ENCODE measurements at regions not wholly inside any gene's neighbourhood (a gene's known extent, or its start where the extent isn't known, plus 50 kb on each side); places are given as distances from the start of the nearest gene placed in this dataset.

DNA sequence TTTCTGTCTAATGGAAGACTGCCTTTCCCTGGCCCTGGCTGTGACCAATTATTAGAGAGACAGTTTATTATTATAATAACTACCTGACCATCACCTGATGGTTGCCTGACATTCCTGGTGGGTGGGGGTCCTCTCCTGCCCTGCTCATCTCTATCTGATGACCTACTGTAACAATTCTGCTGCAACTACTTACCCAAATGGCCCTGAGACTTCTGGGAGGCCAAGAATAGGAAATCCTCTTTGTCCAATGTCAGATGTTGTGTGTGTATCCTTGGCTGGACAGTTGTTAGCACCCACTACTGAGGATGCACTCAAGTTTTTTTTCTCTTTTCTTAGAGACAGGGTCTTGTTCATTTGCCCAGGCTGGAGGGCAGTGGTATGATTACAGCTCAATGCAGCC, 110.3 kb downstream of the DDX1 start:
- no peak for DNase-seq

DNA sequence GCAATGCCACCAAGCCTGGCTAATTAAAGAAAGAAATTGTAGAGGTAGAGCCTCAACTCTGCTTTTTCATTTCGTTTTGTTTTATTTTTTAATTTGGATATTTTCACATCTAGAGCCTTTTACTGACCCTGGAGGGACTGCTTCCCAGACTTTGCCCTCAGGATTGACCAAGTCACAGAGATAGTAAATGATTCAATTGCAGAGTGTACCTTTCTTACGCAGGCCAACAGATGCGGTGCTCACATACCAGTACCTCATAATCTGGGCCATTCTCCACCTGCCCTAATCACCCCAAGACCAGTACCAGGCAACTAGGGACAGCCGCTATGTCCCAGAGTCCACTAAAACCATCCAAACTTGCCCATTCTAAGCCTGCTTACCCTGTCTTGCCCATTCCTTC, 110.8 kb downstream of the DDX1 start:
- no peak for DNase-seq

DNA sequence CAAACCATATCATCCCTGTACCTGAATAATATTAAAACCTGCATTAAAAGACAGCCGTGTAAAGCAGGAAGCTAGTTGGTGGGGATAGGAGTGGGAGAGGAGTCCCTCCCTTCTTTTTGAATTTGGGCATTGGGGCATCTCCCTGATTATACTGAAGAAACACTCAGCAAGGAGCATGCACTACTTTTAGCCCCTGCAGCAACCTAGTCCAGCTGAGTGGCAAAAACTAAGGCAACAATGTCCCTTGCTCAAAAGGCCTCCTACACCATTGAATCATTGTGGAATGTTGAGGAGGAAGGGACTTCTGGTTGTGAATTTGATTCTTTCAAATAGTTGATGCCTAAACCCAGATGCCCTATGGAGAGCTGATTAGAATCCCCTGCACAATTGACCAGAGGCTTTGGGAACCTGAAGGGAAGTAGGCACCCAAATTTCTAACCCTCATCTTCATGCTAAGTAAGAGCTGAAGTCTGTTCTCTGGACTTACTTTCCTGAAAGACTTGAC, 111.7 kb downstream of the DDX1 start:
- no peak for DNase-seq

DNA sequence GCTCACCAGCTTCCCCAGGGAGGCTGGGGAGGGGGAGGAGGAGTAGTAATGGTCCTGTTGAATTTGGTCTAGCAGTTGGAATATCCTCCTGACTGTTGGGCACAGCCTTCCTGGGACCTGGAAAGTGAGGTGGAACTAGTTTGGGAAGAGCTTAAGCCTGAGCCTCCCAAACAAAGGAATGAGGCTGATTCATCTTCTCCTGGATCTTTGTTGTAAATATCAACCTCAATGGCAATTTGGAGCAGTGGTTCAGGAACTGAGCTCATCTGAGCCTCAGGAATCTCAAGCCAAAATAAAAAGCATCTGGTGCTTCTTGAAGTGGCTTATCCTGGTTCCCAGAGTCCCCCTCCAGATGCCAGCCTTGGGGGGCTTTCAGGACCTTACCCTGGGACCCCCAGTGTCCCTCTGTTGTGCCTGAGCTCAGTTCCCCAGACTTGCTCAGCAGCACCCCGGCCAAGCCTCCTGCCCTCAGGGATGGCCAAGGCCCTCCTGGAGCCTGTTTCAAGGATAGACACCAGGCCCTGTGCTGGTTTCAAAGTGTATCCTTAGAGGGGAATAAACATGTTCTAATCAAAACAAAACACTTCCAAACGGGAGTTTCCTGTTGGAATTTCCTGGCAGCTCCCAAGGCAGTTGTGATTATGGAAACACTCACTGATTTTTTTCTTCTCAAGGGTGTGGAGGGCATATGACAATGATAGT, 112.6 kb downstream of the DDX1 start:
- DNase-seq: no peak

DNA sequence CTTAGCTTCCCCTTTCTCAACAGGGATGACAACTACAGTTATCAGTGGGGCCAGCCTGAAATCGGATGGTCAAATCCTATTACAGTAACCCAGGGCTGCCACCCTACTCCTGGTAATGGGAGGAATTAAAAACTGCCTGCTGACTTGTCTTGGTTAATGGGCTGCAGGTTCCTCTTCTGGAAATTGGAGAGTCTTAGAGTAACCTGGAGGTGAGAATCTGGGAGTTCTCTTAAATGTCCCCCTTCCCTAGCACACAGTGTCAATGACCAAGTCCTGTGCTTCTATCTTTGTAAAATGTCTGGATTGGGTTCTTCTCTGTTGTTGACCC, 113.1 kb downstream of the DDX1 start:
- DNase-seq: no peak

DNA sequence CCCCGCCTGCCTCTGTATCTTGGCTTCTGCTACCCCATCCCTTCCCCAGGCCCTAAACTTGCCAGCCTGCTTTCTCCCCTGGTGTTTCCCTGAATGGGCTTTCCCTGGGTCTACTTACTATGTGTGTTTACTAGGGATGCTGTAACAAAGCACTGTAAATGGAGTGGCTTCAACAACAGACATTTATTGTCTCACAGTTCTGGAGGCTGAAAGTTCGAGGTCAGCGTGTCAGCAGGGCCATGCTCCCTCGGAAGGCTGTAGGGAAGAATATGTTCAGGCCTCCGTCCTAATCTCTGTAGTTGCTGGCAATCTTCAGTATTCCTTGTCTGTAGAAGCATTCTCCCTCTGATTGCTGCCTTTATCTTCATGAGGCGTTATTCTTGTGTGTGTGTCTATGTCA, 113.6 kb downstream of the DDX1 start:
- no peak for DNase-seq

DNA sequence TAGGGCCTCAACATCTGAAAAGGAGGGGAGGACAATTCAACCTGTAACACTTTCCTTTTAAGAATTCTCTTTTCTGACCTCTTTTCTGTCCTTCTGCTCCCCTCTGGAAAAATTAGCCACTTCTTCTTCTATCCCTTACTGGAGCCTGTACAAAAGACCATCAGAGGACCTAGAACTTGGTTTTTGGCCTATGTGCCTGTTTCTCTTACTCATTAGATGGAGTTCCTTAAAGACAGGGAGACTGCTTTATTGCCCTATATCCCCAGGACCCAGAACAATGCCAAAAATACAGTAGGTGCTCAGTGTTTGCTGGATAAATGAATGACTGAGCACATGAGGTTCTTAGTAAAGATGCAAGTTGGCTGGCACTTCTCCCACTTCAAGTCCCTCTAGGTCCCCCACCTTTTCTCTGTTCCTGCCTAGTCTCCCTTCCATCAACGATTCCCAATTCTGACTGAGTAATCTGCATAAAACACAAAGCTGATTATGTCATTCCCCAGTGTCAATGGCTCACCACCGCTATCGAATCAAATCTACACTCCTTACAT, 114.2 kb downstream of the DDX1 start:
- no peak for DNase-seq

DNA sequence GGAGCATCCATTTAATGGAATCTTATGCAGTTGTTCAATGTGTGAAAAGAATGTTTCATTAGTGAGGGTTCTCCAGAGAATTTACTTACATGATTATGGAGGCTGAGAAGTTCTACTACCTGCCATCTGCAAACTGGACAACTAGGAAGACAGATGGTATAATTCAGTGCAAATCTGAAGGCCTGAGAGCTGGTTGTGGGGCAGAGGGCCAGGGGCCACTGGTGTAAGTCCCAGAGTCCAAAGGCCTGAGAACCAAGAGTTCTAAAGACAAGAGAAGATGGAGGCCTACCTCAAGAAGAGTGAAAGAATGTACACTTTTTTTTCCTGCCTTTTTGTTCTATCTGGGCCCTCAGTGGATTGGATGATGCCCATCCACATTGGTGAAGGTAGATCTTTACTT, 114.8 kb downstream of the DDX1 start:
- DNase-seq: no peak

DNA sequence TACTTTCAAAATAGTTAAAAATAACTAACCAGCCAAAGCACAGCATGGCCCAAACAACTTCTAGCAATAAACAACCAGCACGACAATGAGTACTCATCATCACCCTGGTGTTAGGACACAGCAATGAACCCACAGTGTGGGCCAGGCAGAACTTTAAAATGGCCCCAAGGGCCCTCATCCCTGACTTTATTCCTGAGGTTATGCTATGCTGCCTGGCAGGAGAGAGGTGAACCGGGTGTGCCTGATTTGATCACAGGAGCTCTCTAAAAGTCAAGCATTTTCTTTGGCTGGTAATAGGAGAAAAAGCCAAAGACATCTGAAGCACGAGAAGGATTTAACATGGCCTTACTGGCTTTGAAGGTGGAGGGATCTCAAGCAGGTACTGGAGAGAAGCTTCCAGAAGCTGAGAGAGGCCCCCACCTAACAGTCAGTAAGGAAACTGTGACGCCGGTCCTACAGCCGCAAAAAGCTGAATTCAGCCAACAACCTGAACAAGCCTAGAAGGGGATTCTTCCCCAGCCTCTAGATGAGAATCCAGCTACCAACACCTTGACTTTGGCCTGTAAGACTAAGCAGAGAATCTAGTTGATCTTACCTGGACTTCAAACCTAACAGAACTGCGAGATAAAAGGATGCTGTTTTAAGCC, 115.4 kb downstream of the DDX1 start:
- no peak for DNase-seq

DNA sequence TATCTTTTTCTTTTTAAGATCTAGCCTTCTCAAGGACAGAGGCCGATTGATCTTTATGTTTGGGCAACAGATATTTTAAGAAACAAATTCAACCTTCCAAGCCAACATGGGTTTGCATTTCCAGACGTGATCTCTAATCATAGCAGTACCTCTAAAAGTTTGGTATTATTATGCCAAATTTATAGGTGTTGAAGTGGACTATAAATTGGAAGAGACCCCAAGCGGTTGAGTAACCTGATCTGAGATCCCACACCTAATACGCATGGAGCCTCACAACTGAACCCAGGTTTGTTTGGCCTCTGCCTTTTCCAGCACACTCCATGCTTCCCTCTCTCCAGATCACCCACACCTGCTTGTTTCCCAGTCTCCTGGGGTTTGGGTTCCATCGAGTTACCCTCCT, 116.5 kb downstream of the DDX1 start:
- no peak for DNase-seq

DNA sequence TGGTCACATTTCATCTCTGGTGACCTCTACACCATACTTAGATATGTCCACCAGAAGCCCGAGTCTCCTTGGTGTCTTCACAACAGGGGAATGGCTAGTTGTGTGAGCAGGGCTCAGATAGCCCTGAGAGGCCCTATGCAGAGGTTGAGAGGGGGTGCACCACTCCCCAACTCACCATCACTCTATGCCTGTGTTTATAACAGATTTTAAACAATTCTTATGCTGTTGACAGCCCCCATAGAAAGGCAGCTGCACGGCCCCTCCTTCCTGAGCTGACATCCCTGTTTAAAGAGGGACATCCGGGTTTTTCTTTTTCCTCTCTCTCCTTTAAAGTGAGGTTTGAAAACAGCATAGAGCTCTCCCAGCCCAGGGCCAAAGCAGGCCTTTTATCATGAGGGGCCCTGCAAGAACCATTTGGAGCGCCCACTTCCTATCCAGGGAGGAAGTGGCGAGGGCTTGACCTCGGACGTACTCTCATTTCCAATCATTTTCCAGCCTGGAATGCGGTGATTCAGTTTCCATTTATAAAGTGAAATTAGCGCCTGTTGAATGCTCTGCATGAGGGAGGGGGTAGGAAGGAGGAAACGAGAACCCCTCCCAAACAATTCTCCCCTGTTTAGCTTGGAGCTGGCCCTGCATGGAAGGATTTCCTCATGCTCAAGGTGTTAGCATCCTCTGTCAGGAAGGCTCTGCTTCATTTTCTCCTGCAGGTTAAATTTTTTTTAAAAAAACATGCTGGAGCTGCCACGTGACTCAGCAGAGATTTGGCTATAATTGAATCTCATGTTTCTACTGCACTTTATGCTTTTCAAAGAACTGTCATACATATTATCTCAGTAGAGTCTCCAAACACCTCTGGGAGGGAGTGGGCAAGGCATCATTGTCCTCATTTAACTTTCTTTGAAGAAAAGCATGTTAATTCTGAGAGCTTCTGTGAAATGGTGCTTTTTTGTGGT, 117.5 kb downstream of the DDX1 start:
- no peak for DNase-seq

DNA sequence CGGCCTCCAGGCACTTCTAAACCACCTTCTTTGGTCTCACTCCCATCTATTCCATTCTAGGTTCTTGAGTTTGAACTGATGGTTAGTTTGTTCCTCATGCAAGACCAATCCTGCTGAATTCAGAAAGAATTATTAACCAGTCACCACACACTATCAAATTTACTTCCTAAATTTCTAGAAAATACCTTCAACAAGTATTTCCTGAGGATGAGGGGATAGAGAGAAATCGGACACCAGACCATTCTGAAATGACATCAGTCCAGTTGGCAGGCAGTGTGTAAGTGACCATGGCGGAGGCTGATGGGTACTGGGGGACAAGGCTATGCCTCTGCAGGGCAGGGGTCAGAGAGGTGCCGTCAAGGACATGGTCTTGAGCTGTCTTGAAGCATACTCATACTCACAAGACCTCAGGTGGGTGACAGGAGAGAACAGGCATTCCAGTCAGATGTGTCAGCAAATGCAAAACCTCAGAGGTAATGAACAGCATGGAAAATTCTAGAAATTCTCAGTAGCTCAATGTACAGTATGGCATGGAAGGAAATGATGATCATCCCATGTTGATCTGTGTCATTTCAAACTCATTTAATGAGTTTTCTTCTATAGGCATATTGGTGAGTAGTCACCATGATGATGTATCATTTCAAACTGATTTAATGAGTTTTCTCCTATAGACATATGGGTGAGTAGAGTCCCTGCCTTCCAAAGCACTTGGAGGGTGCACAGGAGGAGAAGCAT, 119.6 kb downstream of the DDX1 start:
- no peak for DNase-seq

DNA sequence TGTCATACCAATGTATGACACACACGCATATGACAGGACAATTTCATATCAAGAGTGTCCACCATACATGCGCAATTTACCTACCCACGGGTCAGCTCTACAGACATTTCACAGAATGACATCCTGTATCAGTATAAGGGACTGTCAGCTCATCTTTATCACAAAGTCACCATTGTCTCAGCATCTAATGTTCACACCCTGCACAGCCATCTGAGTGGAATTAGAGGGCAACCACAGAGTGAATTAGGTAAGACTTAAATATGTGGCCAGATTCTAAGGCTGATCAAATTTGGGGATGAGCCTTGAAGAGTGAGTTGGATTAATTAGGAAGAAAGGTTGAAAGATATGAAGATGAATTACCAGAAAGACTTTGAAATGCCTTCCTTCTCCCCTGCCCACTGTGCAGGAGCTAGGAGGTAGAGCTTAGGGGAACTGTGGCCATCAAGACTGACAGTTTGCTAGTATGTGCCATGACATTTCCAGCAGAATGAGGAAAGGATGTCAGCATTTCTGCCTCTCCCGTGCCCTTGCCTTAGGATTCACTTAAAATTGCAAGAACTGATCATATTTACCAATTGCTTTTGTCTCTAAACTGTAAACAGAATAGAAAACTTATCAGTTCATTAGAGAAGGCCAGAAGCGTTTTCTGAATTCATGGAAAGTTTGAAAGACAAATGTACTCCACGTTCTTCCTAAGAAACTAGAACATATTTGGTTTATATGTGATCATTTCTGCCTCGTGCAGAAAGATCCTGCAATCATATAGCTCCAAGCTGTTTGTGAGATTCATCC, 121.1 kb downstream of the DDX1 start:
- no peak for DNase-seq

DNA sequence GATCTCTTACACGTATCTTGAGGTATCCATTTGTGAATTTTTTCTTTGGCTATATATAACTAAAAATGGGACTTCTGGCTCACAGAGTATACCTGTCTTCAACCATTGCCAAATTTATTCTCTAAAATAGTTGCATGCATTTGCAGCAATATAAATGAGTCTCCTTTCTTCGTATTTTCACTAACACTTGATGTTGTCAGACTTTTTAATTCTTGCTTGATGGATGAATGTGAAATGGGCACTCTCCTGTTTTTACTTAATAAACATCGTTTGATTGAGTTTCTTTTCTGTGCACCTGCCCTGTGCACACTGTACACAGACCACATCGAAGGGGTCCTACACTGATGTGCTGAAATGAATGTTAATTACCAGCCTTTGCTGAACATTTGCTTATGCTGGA, 121.8 kb downstream of the DDX1 start:
- no peak for DNase-seq

DNA sequence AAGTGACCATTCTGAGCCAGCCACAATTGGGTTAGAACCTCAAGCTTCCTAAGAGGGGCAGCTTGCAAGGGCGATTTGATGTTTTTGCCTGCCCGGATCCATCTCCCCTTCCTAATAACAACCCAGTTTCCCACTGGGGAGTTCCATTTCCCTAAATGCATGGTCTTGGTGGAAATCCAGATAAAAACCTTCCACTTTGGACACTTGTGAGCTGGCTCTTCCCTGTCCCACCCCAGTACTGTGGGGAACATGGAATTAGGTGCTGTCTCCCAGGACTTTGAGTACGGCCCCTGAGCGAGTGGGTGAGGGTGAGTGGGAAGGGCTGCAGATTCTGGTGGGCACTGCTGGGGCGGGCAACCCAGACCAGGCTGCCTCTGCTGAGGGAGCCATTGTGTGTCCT, 122.3 kb downstream of the DDX1 start:
- DNase-seq: no peak

DNA sequence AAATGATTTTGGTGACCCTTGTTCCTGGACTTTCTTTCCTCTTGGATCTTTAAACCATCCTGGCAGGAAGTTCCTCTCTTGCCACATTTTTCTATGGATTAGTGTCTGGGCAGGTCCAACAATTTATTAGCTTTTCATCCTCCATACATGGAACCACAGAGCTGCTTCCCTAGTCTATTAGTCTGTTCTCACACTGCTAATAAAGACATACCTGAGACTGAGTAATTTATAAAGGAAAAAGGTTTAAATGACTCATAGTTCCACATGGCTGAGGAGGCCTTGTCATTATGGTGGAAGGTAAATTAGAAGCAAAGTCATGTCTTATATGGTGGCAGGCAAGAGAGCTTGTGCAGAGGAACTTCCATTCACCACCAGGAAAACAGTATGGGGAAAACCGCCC, 122.9 kb downstream of the DDX1 start:
- no peak for DNase-seq

DNA sequence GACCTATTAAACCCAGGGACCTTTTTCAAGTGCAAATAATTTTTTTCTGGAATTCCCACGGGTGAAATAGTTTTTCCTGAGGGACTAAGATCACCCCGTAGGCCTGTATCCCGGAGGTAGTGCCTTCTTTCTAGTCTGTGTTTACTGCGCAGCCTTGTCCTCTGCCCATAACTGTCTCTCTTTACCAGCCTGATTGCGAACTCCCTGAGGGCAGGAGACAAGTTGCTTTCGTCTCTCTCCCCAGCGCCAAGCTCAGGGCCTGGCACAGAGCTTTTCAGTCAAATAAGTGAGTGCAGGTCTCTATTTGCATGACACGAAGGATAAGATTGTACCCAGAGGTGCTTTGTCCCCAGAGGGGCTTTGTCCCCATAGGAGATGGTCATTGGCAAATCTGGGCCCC, 123.9 kb downstream of the DDX1 start:
- no peak for DNase-seq

DNA sequence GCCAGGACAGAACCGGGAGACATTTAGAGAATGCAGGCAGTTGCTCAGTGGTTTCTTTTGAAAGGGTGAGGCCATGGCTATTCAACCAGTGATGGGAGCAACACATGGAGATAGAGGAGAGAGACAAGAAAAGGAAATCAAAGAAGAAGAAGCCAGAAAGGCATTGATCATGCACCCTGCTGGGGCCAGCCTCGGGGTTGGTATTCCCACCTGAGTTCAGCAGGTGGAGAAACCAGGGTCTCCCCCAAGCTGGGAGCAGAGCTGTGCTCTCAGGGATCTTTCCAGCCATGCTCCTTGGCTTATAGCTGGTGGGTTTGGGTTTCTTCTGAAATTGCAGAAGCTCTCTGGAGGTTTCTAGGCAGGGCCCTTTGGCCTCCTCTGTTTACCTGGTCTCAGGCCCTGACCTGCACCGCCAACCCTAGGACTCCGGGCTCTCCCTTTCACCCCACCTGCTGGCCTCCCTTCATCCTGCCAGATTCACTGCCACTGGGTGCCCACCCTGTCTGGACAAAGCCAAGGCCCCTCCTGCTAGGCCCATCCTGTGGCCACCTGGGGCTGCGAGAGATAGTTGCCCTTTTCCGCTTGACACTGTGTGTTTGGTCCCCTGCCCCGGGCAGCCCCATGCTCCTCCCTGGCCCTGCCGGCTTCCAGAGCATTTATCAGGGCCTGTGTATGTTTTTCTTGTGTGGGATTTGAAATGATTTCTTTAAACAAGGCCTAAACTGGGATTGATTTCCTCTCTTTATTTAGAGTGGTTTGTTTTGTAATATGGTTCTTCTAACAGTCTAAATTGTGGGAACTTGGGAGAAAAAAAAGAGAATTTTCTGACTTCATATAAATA, 126.7 kb downstream of the DDX1 start:
- no peak for DNase-seq

DNA sequence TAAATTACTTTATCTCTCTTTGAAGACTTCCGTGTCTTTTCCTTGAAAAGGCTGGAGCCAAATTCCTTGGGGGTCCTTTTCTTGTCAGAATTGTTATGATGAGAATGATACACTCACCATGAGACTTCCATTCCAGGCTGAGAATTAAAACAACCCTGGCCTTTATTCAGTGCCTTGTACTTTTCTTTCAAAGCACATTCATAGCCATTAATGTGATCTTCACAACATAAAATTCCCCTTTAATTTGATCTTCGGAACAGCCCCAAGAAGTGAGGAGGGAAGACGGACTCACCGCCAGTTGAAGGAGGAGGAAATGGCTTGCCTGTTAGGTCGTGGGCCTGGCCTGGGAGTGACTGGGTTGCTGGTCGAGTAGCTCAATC, 127.3 kb downstream of the DDX1 start:
- no peak for DNase-seq

DNA sequence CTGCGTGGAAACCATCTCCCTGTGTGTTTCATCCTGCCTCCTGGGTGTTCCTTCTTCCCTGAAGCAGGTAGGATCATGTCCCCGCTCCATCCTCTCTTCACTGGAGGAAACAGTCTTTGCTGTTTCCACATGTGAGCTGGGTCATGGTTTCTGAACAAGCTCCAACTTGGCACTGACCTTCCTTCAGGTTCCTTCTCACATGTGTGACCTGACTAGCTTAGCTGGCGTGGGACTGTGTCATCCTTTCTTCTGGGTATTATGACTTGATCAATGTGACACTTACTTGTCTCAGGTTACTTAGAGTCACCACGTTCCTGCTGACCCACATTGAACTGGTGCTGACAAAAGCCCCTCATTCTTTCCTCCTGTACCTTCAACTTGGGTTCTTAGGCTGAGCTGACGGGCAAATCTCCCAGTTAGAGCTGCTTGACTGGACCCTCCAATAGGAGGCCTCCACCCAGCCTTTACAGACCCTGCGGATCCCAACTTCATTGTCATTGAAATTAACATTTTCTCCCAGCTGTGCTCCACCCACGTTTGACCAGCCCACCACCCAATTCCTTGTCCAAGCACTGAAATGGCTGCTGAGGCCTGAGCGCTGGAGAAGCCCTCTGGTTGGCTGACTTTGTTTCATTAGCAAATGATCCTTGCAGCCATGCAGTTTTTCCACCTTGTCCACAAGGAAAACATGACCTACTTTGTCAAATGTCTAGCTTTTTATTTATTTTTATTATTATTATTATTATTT, 128.1 kb downstream of the DDX1 start:
- DNase-seq: no peak

All from right forelimb (tissue), 1 donor.